Activated T-cell treated with anti-CD3 and anti-CD28 coated beads, Interleukin-2, amount 50 U/mL, for 24 hours (primary cell): ENCODE measurements at regions not wholly inside any gene's neighbourhood (a gene's known extent, or its start where the extent isn't known, plus 50 kb on each side); places are given as distances from the start of the nearest gene placed in this dataset.
A peak's percentile ranks its signal among the peaks of the same experiment; 100 is the strongest.

Experiments used
- DNase-seq: peaks from one replicate; pipeline ENCODE4 v3.0.0-alpha.2; 2020
- H3K27ac Mint-ChIP-seq: 2 replicates; pipeline ENCODE4 v1.8.0; 2020; ENCODE audit warnings: mild to moderate bottlenecking, mixed read lengths
- H3K27me3 Mint-ChIP-seq: 2 replicates; pipeline ENCODE4 v1.8.0; 2020; ENCODE audit warnings: mixed read lengths
- H3K36me3 Mint-ChIP-seq: 2 replicates; pipeline ENCODE4 v1.8.0; 2020; ENCODE audit warnings: low read depth, mixed read lengths
- H3K4me1 Mint-ChIP-seq: 2 replicates; pipeline ENCODE4 v1.8.0; 2020; ENCODE audit warnings: low read depth, mixed read lengths
- H3K4me3 Mint-ChIP-seq: 2 replicates; pipeline ENCODE4 v1.8.0; 2020; ENCODE audit warnings: mild to moderate bottlenecking, moderate library complexity, mixed read lengths
- H3K9me3 Mint-ChIP-seq: 2 replicates; pipeline ENCODE4 v1.8.0; 2020; ENCODE audit warnings: mixed read lengths

DNA sequence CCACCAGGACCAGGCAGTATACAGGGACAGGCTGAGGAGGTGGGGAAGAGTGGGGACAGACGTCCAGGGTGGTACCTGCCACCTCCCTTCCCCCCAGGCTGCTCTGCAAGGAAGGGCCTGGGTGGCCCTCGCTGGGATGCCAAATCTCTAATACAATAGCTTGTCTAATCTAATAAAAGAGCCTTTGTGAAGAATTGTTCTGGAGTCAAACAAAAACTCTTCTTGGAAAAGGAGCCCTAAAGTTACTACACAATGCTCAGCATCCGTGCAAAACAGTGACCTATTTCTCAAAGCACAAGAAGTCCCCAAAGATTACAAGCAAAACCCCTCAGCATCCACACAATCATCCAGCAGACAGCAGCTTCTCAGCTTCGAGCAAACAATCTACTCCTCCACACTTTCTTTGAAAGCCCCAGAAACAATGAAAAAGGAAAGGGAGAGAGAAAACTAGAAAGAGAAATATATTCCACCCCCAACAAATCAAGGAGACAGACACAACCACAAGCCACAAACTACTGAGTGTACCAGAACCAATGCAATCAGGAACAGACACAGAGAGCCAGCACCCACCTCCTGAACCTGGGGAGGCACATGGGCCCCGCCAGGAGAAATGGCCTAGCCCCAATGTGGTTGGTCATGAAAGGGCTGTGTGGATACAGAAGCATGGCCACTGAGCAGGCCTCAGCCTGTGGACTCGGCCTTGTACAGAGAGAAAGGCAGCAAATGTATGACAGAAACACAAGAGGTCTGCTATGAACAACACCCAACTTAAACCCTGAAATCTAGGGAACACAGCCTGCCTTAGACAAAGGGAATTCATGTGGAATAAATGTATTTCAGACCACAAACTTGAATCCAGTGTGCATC is 177.1 kb upstream of the CHRNA7 start:
- Mint-ChIP-seq H3K27ac (no peak overlapping the region), H3K4me3 (no peak overlapping the region), H3K27me3 (peaks cover 27% of the 10 kb centered on the region), H3K36me3 (no peaks in the 10 kb centered on the region), H3K4me1 (no peaks in the 10 kb centered on the region), H3K9me3 (peaks cover 8% of the 10 kb centered on the region)
- no peak for DNase-seq

DNA sequence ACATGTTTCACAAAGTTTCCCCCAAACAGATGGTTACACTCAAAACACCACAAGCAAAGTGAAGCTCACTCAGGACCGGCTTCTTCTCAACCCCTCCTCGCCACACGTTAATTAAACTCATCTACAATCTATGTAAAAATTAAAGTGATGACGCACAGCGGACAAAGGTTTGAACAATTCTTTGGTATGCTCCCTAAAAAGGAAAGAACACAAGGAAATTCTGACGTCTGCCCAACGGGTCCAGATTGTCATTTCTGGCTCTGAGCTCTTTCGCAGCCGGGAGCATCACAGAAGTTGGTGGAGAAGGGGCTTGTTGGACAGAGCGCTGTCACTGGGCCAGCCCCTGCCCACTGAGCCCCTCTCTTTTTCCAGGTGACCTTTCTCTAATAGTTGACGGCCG is 173.7 kb upstream of the CHRNA7 start:
- H3K27ac Mint-ChIP-seq: no peak overlapping the region
- no peaks in the 10 kb centered on the region for H3K36me3 Mint-ChIP-seq
- H3K27me3 Mint-ChIP-seq: peaks cover 16% of the 10 kb centered on the region
- H3K4me3 Mint-ChIP-seq: no peak overlapping the region
- peaks cover 3% of the 10 kb centered on the region for H3K9me3 Mint-ChIP-seq
- no peaks in the 10 kb centered on the region for H3K4me1 Mint-ChIP-seq
- DNase-seq: no peak

DNA sequence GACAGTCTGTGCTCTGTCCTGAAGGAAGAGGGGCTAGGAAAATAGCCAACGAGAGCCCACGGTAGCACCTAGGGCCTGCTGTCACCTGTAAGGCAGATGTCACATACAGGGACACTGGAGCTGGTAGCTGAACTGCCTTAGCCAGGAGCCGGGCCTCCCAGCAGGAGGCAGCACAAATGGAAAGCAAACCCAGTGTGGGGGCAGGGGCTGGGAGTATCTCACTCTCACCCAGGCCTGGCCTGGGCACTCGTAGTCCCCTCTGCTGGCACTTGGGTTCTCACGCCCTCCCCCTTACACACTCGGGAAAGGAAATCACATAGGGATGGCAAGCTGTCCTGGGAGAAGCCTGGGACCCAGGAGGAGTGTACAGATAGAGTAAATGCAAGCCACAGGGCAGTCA is 173.1 kb upstream of the CHRNA7 start:
- Mint-ChIP-seq H3K4me3 (no peak overlapping the region), H3K36me3 (no peaks in the 10 kb centered on the region), H3K27ac (no peak overlapping the region), H3K27me3 (peaks cover 16% of the 10 kb centered on the region), H3K9me3 (peaks cover 3% of the 10 kb centered on the region), H3K4me1 (no peaks in the 10 kb centered on the region)
- no peak for DNase-seq

DNA sequence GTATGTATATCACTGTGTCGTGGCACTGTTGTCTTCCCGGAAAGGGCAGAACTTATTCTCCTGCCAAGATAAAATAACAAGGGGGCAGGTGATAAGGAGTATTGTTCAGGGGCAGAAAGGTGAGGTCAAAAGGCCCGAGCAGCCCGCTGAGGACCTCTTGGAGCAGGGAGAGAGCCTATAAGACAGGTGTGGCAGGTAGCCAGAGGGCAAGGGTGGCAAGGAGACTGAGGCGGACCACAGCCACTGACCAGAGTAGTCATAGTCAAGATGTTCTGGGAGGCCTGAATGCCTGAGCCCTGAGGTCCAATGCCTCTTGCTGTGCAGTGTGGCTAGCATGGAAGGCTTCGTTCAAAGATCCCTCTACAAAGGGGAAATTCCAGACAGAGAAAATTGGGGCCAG is 172.3 kb upstream of the CHRNA7 start:
- H3K9me3 Mint-ChIP-seq: peaks cover 3% of the 10 kb centered on the region
- no peaks in the 10 kb centered on the region for H3K36me3 Mint-ChIP-seq
- H3K27ac Mint-ChIP-seq: no peak overlapping the region
- H3K27me3 Mint-ChIP-seq: peaks cover 19% of the 10 kb centered on the region
- H3K4me1 Mint-ChIP-seq: no peaks in the 10 kb centered on the region
- no peak for DNase-seq
- no peak overlapping the region for H3K4me3 Mint-ChIP-seq

DNA sequence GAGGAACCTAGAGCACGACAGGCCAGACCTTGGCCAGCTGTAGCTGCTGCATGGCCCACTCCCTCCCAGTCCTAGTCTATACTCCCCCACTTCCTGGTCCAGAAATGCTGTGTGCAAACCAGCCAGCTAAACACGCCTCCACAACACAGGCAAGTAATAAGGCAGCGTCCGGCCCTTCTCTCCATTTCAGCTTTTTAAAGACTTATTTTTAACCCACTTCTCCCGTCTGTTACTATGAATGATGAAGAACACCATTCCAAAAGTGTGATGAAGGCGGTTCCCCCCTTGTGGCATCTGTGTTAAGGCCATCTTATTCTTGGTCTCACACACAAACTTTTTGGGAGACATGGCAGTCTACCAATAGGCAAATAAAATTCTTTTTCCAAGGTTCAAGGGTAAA is 164.1 kb upstream of the CHRNA7 start:
- Mint-ChIP-seq H3K27ac (no peak overlapping the region), H3K27me3 (peaks cover 30% of the 10 kb centered on the region), H3K9me3 (no peaks in the 10 kb centered on the region), H3K36me3 (no peaks in the 10 kb centered on the region), H3K4me1 (peaks cover 11% of the 10 kb centered on the region), H3K4me3 (no peak overlapping the region)
- DNase-seq: no peak

DNA sequence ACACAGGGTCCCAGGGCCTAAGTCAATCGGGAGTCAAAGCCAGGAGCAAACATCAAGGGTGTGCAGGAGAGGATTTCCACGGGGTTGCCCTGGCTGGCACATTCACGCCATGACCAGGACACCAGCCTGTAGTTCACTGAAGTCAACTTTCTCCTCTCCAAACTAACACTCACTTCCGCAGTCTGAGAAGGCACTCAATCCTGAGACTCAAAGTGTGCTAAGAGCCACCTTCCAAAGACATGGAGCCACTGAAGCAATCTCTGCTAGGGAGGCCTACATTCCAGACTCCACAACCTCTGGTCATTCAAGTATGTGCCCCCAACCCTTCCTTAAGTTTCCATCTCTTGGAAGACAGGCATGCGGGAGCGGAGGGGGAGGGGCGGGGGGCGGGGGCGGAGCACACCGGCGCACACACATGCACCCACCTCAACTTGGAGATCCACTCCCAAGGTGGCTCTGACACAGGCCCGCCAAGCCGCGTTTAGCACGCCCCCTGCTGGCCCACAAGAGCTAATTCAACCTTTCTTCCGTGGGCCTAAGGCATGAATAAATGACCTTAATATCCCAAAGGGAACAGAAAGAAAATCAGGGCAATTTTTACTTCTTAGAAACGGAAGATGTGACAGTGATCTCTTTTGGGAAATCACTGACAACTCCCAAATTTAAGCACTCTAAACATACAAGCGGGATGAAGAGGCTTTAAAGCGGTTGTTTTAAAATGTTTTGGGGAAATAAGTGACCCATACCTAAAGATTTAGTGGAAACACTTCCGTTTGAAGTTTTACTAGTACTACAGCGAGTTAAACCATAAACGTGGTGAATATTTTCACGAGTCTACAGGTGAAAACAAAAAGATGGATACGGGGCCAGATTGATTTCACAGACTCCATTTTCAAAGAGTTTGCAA is 162.5 kb upstream of the CHRNA7 start:
- DNase-seq: peak; percentile 71
- Mint-ChIP-seq H3K27ac (no peak overlapping the region), H3K36me3 (no peaks in the 10 kb centered on the region), H3K9me3 (no peaks in the 10 kb centered on the region), H3K27me3 (peaks cover 34% of the 10 kb centered on the region), H3K4me3 (no peak overlapping the region), H3K4me1 (peaks cover 11% of the 10 kb centered on the region)

DNA sequence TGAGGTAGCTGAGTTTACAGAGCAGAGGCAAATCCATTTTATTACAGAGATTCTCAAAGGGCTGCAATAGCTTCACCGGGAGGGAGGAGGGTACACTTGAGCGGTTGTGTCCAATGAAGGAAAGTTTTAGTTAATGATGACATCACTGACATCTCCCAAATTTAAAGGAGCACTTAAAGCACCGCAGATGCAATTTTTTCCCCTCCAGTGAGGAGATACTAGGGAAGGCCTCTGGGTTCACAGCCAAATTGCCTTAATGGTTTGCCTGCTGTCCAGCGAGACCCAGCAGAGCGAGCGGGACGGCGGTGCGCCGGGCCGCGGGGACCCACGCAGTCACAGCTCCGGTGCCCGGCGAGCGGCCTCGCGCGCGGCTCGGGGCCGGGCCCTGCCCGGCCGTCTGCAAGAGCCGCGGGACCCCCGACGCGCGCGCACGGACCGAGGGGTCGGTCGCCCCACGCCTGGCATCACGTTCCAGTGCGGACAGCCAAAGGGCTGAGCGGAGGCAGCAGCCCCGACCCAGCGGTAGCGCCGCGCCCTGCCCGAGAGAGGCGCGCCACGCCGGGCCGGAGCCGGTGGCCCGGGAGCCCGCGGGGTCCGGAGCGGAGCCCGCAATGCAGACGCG is 160.5 kb upstream of the CHRNA7 start:
- peak overlapping the region; percentile 72 for H3K4me3 Mint-ChIP-seq
- peaks cover 30% of the 10 kb centered on the region for H3K27me3 Mint-ChIP-seq
- peaks cover 11% of the 10 kb centered on the region for H3K4me1 Mint-ChIP-seq
- no peaks in the 10 kb centered on the region for H3K9me3 Mint-ChIP-seq
- no peak overlapping the region for H3K27ac Mint-ChIP-seq
- no peak for DNase-seq
- H3K36me3 Mint-ChIP-seq: no peaks in the 10 kb centered on the region

DNA sequence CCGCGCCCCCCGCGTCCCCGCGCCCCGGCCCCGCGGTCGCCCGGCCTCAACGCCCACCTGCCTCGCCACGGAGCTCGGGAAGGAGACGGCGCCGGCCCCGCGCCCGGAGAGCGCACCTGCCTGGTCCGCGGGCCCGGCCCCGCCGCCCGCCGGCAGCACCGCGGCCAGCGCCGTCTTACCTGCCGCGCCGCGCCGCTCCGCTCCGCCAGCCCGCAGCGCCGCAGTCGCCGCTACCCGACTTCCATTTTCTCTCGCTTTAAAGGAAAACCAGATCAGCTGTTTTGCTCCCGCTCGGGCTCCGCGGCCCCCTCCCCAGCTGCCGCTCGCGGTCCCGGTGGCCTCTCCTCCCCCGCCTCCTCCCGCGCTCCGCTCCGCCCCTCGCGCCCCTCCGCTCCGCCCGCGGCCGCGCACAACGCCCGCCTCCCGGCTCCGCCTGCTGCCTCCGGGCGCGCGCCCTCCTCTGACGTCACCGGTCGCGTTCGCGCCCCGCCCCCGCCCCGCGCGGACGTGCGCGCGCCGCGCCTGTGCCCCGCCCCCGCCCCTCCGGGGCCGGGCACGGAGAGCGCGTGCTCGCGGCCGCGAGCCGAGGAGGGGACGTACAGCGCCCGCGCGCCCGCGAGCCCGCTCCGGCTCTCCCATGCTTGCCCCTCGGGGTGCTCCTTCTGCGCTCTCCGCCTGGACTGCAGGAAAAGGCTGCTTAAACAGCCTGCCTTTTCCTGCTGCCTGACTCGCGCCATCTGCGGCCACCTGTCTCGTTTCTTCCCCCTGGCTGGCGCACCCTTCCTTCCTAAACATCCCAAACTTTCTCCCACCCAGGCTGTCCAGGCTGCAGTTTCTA is 159.8 kb upstream of the CHRNA7 start, which contains the start of gene OTUD7A:
Gene OTUD7A (minus strand): TSS at position 346 of the 838 bp plus-strand sequence.
- Mint-ChIP-seq H3K36me3 (no peaks in the 10 kb centered on the region), H3K27me3 (peaks cover 26% of the 10 kb centered on the region), H3K27ac (peak within 1 kb of the TSS; percentile 80), H3K9me3 (no peaks in the 10 kb centered on the region), H3K4me3 (peak within 1 kb of the TSS; percentile 81), H3K4me1 (peaks cover 11% of the 10 kb centered on the region)
- peak; percentile 94 for DNase-seq

DNA sequence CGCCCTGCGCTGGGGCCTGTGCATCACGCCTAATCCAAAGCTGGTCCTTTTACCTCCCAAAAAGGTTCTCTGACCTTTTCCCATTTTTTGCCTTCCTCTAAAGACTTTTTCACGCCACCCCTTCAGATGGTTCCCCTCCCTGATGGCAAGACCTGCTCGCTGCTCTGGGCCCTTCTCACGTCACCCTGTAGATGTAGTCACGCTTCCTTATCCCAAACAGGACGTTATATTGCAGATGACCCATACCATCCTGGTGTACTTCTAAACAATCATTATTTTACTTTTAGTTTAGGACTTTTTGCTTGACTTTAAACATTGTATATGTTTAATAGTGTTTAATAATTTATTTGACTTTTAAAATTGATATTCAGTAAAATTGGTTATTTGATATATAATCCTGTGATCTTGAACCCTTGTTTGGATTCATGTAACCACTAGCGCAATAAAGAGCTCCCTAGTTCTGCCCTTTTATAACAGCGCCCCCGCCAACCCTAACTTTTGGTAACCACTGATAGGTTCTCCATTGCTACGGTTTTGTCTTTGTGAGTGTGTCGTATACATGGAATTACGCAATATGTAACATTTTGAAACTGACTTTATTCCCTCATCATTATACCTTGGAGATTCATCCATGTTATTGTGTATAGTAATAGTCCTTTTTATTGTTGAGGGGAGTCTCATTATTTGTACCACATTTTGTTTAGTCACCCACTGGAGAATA is 159.0 kb upstream of the CHRNA7 start:
- peak overlapping the region; percentile 80 for H3K27ac Mint-ChIP-seq
- no peak for DNase-seq
- H3K36me3 Mint-ChIP-seq: no peaks in the 10 kb centered on the region
- H3K9me3 Mint-ChIP-seq: no peaks in the 10 kb centered on the region
- H3K4me3 Mint-ChIP-seq: peak overlapping the region; percentile 81
- H3K27me3 Mint-ChIP-seq: peaks cover 23% of the 10 kb centered on the region
- peaks cover 11% of the 10 kb centered on the region for H3K4me1 Mint-ChIP-seq

DNA sequence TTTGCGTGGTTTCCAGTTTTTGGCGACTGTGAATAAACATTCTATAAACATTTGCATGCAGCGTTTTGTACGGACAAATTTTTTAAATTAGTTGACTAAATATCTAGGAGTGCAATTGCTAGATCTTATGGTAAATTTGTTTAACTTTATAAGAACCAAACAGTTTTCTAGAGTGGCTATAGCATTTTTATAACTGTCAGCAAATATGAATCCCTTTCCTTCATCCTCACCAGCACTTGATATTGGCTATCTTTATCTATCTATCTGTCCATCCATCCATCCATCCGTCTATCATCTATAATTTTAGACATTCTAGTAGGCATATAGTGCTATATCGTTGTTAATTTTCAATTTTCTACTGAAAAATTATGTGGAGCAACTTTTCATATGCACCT is 158.4 kb upstream of the CHRNA7 start:
- DNase-seq: no peak
- H3K4me3 Mint-ChIP-seq: no peak overlapping the region
- H3K27ac Mint-ChIP-seq: no peak overlapping the region
- H3K9me3 Mint-ChIP-seq: no peaks in the 10 kb centered on the region
- H3K27me3 Mint-ChIP-seq: peaks cover 24% of the 10 kb centered on the region
- no peaks in the 10 kb centered on the region for H3K36me3 Mint-ChIP-seq
- peaks cover 11% of the 10 kb centered on the region for H3K4me1 Mint-ChIP-seq

DNA sequence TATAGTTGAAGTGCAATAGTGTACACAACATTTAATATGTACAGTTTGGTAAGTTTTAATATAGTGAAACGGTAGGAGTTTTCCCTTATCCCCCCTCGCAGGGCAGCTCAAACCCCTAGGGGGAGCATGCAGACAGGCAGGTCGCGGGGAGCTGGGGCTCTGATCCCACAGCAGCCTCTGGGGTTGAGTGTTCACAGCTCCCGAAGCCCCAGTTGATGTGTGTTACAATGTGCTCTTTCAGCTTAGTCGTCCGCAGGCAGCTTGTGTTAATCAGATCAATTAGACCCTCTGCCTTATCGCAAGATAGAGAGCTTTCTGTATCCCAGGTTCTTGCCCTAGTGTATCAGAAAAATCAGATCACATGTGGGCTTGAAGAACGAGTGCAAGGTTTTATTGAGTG is 143.1 kb upstream of the CHRNA7 start:
- DNase-seq: no peak
- Mint-ChIP-seq H3K36me3 (no peaks in the 10 kb centered on the region), H3K4me1 (no peaks in the 10 kb centered on the region), H3K27me3 (peaks cover 30% of the 10 kb centered on the region), H3K9me3 (no peaks in the 10 kb centered on the region), H3K4me3 (no peak overlapping the region), H3K27ac (no peak overlapping the region)

DNA sequence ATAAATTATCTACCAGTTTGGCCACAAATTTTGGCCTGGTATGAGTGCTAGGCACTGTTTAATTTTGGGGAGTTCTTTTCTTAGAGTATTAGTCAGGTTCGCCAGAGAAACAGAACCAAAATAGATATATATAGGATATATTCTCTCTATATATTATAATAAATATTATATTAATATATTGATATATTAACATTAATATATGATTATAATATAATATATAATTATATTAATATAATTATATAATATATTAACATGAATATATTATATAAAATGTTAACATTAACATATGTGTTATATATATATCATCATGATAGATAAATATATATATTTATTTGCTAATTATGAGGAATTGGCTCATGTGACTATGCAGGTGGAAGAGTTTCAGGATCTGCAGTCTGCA is 137.8 kb upstream of the CHRNA7 start:
- Mint-ChIP-seq H3K4me3 (no peak overlapping the region), H3K9me3 (peaks cover 2% of the 10 kb centered on the region), H3K36me3 (no peaks in the 10 kb centered on the region), H3K4me1 (no peaks in the 10 kb centered on the region), H3K27me3 (peaks cover 55% of the 10 kb centered on the region), H3K27ac (no peak overlapping the region)
- DNase-seq: no peak

DNA sequence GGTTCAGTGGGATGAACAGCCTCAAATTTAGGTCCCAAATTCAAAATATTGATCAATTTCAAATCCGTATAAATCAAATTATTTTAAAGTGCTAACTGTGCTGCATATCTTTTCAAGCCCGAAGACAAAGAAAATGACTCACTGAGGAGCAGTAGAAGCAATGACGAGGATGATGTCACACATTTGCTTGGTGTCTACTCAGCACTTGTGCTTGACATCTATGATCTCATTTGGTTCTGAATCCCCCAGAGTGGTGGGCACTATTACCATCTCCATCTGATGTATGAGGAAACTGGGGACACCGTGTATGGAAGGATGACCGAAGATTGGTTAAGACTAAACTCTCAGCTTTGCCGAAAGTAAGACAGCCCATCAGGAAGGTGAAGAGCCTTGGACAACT is 136.5 kb upstream of the CHRNA7 start:
- Mint-ChIP-seq H3K9me3 (peaks cover 6% of the 10 kb centered on the region), H3K36me3 (no peaks in the 10 kb centered on the region), H3K4me1 (no peaks in the 10 kb centered on the region), H3K4me3 (no peak overlapping the region), H3K27me3 (peaks cover 44% of the 10 kb centered on the region), H3K27ac (no peak overlapping the region)
- DNase-seq: no peak
